H1 (cell line): ENCODE measurements at regions not wholly inside any gene's neighbourhood (a gene's known extent, or its start where the extent isn't known, plus 50 kb on each side); places are given as distances from the start of the nearest gene placed in this dataset.

Experiments used
- CTCF ChIA-PET: fragments of 300-600 bp; sonication (Branson Sonifier 250); formaldehyde crosslinking; loops from one replicate; lab custom pipeline; 2021; ENCODE audit not compliant: partially characterized antibody; lab: Charles Lee
- POLR2A ChIA-PET: fragments of 300-600 bp; sonication (Branson Sonifier 250); formaldehyde crosslinking; loops from one replicate; lab custom pipeline; 2021; ENCODE audit warnings: inconsistent platforms; ENCODE audit not compliant: partially characterized antibody; lab: Charles Lee
- DNase-seq, 2 experiments: peaks; one replicate each; pipeline versions ENCODE4 v3.0.0 to v3.0.0-alpha.2; 2010 to 2022; ENCODE audit warnings: low spot score in 2 of 2, low read depth in 1 of 2, mixed read lengths in 1 of 2
- FAIRE-seq: peaks from 2 replicates; lab custom pipeline; 2011; peaks lifted over from hg19 to GRCh38; lab: Jason Lieb, UNC
- H2AFZ ChIP-seq: 2 replicates; pipeline ENCODE4 v1.8.1; 2012; ENCODE audit warnings: low read length, inconsistent platforms
- H2AK5ac ChIP-seq: 2 replicates; pipeline ENCODE4 v1.6.1; 2013; ENCODE audit warnings: low read depth, low read length
- H2BK120ac ChIP-seq: replicated peaks from 2 replicates; pipeline ENCODE3; 2013; ENCODE audit warnings: low read depth, low read length, inconsistent platforms
- H2BK12ac ChIP-seq: 2 replicates; pipeline ENCODE4 v1.6.1; 2013; ENCODE audit warnings: low read depth, low read length
- H2BK15ac ChIP-seq: 2 replicates; pipeline ENCODE4 v1.6.1; 2013; ENCODE audit warnings: low read length
- H2BK20ac ChIP-seq: 2 replicates; pipeline ENCODE4 v1.6.1; 2013; ENCODE audit warnings: low read length
- H2BK5ac ChIP-seq: 2 replicates; pipeline ENCODE4 v1.6.1; 2013; ENCODE audit warnings: low read depth, low read length
- H3K14ac ChIP-seq: 2 replicates; pipeline ENCODE4 v1.6.1; 2013; ENCODE audit warnings: inconsistent platforms; ENCODE audit not compliant: insufficient read length
- H3K18ac ChIP-seq: 2 replicates; pipeline ENCODE4 v1.6.1; 2013; ENCODE audit warnings: low read length; ENCODE audit errors: extremely low read depth
- H3K23ac ChIP-seq: 2 replicates; pipeline ENCODE4 v1.6.1; 2013; ENCODE audit warnings: inconsistent platforms; ENCODE audit not compliant: insufficient read length
- H3K23me2 ChIP-seq: 2 replicates; pipeline ENCODE4 v1.6.1; 2013; ENCODE audit warnings: low read depth, low read length
- H3K27ac ChIP-seq: 2 replicates; pipeline ENCODE4 v1.6.1; 2011; ENCODE audit warnings: low read depth, low read length, inconsistent platforms
- H3K27me3 ChIP-seq, 4 experiments: replicated peaks in 1 of 4; 1 replicate in 1 of 4; 2 replicates in 3 of 4; pipeline versions ENCODE4 v1.6.1 to v1.8.1; 2011 to 2013; ENCODE audit warnings: low read length in 3 of 4, mild to moderate bottlenecking in 3 of 4, inconsistent platforms in 2 of 4, mixed read lengths in 2 of 4, moderate library complexity in 1 of 4; ENCODE audit not compliant: control insufficient read depth in 3 of 4, insufficient read depth in 3 of 4; ENCODE audit errors: extremely low read depth in 1 of 4
- H3K36me3 ChIP-seq, 4 experiments: 2 replicates each; pipeline versions ENCODE4 v1.6.1 to v1.8.1; 2011 to 2013; ENCODE audit warnings: mild to moderate bottlenecking in 4 of 4, low read length in 3 of 4, moderate library complexity in 2 of 4, control low read depth in 1 of 4, inconsistent platforms in 1 of 4; ENCODE audit not compliant: insufficient read depth in 4 of 4, control insufficient read depth in 2 of 4
- H3K4ac ChIP-seq: replicated peaks from 2 replicates; pipeline ENCODE3; 2013; ENCODE audit warnings: low read length, low read depth, mixed read lengths, inconsistent platforms; ENCODE audit not compliant: insufficient read length
- H3K4me1 ChIP-seq, 4 experiments: replicated peaks in 1 of 4; 1 replicate in 1 of 4; 2 replicates in 3 of 4; pipeline versions ENCODE4 v1.6.1 to v1.8.1; 2011 to 2013; ENCODE audit warnings: low read length in 3 of 4, inconsistent platforms in 2 of 4, mixed read lengths in 1 of 4; ENCODE audit not compliant: insufficient read depth in 4 of 4, control insufficient read depth in 3 of 4
- H3K4me2 ChIP-seq, 2 experiments: 2 replicates each; pipeline versions ENCODE4 v1.6.1 to v1.8.1; 2011 to 2013; ENCODE audit warnings: low read depth in 2 of 2, low read length in 2 of 2, control low read depth in 1 of 2, inconsistent platforms in 1 of 2, mild to moderate bottlenecking in 1 of 2; ENCODE audit not compliant: insufficient read depth in 1 of 2
- H3K4me3 ChIP-seq, 4 experiments: fragments of 200-600, 300-600 bp in 1 of 4; sonication (generic), shearing (Covaris generic), sonication (Bioruptor Twin) in 1 of 4; 2 replicates each; pipeline versions ENCODE4 v1.5.1 to v1.8.1; 2011 to 2016; ENCODE audit warnings: low read length in 4 of 4, low read depth in 3 of 4, control low read depth in 2 of 4, inconsistent platforms in 2 of 4, mild to moderate bottlenecking in 2 of 4, mixed read lengths in 1 of 4, moderate library complexity in 1 of 4; ENCODE audit not compliant: insufficient read depth in 2 of 4; ENCODE audit errors: extremely low read depth in 1 of 4
- H3K56ac ChIP-seq: replicated peaks from 2 replicates; pipeline ENCODE3; 2013; ENCODE audit warnings: low read depth, mild to moderate bottlenecking, mixed read lengths, low read length, inconsistent platforms; ENCODE audit not compliant: insufficient read length
- H3K79me1 ChIP-seq: 2 replicates; pipeline ENCODE4 v1.6.1; 2013; ENCODE audit warnings: low read depth, low read length, control low read depth
- H3K79me2 ChIP-seq, 2 experiments: 2 replicates each; pipeline versions ENCODE4 v1.6.1 to v1.8.1; 2012 to 2013; ENCODE audit warnings: low read length in 2 of 2, mild to moderate bottlenecking in 2 of 2, inconsistent platforms in 1 of 2; ENCODE audit not compliant: insufficient read depth in 2 of 2, control insufficient read depth in 1 of 2
- H3K9ac ChIP-seq, 4 experiments: replicated peaks in 1 of 4; 1 replicate in 1 of 4; 2 replicates in 3 of 4; pipeline versions ENCODE4 v1.6.1 to v1.8.1; 2011 to 2013; ENCODE audit warnings: low read depth in 3 of 4, low read length in 3 of 4, control low read depth in 2 of 4, mild to moderate bottlenecking in 2 of 4, moderate library complexity in 2 of 4, inconsistent platforms in 1 of 4; ENCODE audit errors: extremely low read depth in 1 of 4
- H3K9me3 ChIP-seq, 2 experiments: 2 replicates each; pipeline versions ENCODE4 v1.6.1 to v1.8.1; 2012 to 2013; ENCODE audit warnings: mild to moderate bottlenecking in 2 of 2, moderate library complexity in 2 of 2, control low read depth in 1 of 2, inconsistent platforms in 1 of 2, low read depth in 1 of 2, low read length in 1 of 2, mixed read lengths in 1 of 2; ENCODE audit not compliant: insufficient read depth in 2 of 2
- H4K20me1 ChIP-seq, 2 experiments: replicated peaks in 1 of 2; 2 replicates each; pipeline versions ENCODE3 to v1.8.1; 2011 to 2013; ENCODE audit warnings: inconsistent platforms in 2 of 2, low read length in 2 of 2, mild to moderate bottlenecking in 1 of 2; ENCODE audit not compliant: insufficient read depth in 2 of 2, control insufficient read depth in 1 of 2
- H4K5ac ChIP-seq: 2 replicates; pipeline ENCODE4 v1.6.1; 2013; ENCODE audit warnings: low read length, low read depth, mixed read lengths, inconsistent platforms; ENCODE audit not compliant: insufficient read length
- H4K8ac ChIP-seq: 2 replicates; pipeline ENCODE4 v1.8.0; 2013; ENCODE audit warnings: mild to moderate bottlenecking, moderate library complexity, low read length, inconsistent platforms; ENCODE audit not compliant: insufficient read depth; ENCODE audit errors: extremely low read depth
- H4K91ac ChIP-seq: replicated peaks from 2 replicates; pipeline ENCODE3; 2013; ENCODE audit warnings: low read length, mixed read lengths, inconsistent platforms; ENCODE audit not compliant: insufficient read length
- NRF1 ChIP-seq: IDR thresholded peaks from 2 replicates; pipeline ENCODE4 v1.6.1; 2011; ENCODE audit warnings: mild to moderate bottlenecking, low read depth, low read length, improper control_type of control experiment

DNA sequence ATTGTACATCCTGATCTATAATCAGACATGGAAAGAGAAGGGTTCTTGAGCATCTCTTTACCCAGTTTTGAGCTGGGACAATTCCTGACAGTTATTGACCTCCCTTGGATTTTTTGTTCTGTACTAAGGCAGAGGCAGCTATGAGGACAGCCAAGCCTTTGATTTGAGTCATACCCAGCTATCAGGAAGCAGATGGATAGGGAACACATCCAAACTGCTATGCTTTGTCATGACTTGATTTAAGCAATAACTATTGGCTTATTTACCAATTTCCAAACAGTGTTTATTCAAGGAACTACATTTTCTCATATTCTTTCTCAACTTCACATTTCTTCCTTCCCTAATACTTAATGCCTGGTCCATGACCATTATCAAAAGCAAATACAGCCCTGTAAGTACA lies 396.4 kb upstream of the STEAP1 start:
- Histone ChIP-seq H2AFZ (no peak overlapping the region), H3K14ac (no peak overlapping the region), H3K18ac (no peak overlapping the region), H3K56ac (no peak overlapping the region), H2BK120ac (no peak overlapping the region), H2AK5ac (no peak overlapping the region), H4K5ac (no peak overlapping the region), H3K27me3 (no peaks in the 10 kb centered on the region), H2BK15ac (no peak overlapping the region), H4K91ac (no peak overlapping the region), H4K8ac (no peak overlapping the region), H3K79me1 (no peaks in the 10 kb centered on the region), H3K9me3 (no peaks in the 10 kb centered on the region; a peak in 1 of 4 replicates), H2BK12ac (no peak overlapping the region), H3K79me2 (no peaks in the 10 kb centered on the region), H3K23ac (no peak overlapping the region), H4K20me1 (no peaks in the 10 kb centered on the region), H3K4me3 (no peak overlapping the region), H3K27ac (no peak overlapping the region), H3K36me3 (no peaks in the 10 kb centered on the region), H2BK5ac (no peak overlapping the region), H3K23me2 (no peaks in the 10 kb centered on the region), H3K4me1 (no peaks in the 10 kb centered on the region), H3K4me2 (no peak overlapping the region), H3K4ac (no peak overlapping the region), H2BK20ac (no peak overlapping the region), H3K9ac (no peak overlapping the region)
- no peak for TF ChIP-seq NRF1
- POLR2A ChIA-PET = no interaction called here
- DNase-seq (no peak), FAIRE-seq (no peak)
- CTCF ChIA-PET = no interaction called here
